ENCODE measurements at regions not wholly inside any gene's neighbourhood (a gene's known extent, or its start where the extent isn't known, plus 50 kb on each side); places are given as distances from the start of the nearest gene placed in this dataset.

DNA sequence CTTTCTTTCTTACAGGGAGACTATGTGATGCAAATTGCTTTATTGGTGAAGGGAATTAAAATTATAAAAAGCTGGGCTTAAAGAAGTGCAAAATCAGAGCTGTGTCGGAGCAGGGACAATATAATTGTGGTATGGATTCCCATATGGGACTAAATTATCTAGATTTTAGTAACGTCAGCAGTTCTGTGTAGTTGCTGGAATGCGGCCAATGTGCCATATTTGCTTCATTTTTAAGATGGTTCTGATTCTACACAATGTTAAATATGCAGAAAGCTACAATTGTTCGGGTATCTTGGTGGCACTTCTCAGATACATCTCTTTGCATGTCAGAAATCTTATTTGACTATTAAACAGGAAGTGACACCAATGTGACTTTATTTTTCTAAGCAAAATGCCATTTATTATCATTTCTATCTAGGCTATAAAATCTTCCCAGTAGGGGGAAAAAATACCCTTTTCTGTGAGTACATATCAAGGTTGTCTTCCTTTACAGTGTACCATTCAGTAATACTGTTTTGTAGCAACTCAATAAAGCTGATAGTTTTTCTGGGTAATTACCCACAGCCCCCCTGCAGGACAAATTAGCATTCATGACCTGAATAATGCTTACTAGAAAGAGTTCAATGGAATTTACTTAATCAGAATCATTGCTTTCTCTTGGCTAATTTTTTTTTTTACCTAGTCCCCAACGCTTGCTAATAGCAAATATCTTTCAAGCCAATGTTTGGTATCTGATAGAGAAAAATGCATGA, 288.3 kb upstream of the ADGRL2 start (continued):
- TF ChIP-seq, protein P1, sequence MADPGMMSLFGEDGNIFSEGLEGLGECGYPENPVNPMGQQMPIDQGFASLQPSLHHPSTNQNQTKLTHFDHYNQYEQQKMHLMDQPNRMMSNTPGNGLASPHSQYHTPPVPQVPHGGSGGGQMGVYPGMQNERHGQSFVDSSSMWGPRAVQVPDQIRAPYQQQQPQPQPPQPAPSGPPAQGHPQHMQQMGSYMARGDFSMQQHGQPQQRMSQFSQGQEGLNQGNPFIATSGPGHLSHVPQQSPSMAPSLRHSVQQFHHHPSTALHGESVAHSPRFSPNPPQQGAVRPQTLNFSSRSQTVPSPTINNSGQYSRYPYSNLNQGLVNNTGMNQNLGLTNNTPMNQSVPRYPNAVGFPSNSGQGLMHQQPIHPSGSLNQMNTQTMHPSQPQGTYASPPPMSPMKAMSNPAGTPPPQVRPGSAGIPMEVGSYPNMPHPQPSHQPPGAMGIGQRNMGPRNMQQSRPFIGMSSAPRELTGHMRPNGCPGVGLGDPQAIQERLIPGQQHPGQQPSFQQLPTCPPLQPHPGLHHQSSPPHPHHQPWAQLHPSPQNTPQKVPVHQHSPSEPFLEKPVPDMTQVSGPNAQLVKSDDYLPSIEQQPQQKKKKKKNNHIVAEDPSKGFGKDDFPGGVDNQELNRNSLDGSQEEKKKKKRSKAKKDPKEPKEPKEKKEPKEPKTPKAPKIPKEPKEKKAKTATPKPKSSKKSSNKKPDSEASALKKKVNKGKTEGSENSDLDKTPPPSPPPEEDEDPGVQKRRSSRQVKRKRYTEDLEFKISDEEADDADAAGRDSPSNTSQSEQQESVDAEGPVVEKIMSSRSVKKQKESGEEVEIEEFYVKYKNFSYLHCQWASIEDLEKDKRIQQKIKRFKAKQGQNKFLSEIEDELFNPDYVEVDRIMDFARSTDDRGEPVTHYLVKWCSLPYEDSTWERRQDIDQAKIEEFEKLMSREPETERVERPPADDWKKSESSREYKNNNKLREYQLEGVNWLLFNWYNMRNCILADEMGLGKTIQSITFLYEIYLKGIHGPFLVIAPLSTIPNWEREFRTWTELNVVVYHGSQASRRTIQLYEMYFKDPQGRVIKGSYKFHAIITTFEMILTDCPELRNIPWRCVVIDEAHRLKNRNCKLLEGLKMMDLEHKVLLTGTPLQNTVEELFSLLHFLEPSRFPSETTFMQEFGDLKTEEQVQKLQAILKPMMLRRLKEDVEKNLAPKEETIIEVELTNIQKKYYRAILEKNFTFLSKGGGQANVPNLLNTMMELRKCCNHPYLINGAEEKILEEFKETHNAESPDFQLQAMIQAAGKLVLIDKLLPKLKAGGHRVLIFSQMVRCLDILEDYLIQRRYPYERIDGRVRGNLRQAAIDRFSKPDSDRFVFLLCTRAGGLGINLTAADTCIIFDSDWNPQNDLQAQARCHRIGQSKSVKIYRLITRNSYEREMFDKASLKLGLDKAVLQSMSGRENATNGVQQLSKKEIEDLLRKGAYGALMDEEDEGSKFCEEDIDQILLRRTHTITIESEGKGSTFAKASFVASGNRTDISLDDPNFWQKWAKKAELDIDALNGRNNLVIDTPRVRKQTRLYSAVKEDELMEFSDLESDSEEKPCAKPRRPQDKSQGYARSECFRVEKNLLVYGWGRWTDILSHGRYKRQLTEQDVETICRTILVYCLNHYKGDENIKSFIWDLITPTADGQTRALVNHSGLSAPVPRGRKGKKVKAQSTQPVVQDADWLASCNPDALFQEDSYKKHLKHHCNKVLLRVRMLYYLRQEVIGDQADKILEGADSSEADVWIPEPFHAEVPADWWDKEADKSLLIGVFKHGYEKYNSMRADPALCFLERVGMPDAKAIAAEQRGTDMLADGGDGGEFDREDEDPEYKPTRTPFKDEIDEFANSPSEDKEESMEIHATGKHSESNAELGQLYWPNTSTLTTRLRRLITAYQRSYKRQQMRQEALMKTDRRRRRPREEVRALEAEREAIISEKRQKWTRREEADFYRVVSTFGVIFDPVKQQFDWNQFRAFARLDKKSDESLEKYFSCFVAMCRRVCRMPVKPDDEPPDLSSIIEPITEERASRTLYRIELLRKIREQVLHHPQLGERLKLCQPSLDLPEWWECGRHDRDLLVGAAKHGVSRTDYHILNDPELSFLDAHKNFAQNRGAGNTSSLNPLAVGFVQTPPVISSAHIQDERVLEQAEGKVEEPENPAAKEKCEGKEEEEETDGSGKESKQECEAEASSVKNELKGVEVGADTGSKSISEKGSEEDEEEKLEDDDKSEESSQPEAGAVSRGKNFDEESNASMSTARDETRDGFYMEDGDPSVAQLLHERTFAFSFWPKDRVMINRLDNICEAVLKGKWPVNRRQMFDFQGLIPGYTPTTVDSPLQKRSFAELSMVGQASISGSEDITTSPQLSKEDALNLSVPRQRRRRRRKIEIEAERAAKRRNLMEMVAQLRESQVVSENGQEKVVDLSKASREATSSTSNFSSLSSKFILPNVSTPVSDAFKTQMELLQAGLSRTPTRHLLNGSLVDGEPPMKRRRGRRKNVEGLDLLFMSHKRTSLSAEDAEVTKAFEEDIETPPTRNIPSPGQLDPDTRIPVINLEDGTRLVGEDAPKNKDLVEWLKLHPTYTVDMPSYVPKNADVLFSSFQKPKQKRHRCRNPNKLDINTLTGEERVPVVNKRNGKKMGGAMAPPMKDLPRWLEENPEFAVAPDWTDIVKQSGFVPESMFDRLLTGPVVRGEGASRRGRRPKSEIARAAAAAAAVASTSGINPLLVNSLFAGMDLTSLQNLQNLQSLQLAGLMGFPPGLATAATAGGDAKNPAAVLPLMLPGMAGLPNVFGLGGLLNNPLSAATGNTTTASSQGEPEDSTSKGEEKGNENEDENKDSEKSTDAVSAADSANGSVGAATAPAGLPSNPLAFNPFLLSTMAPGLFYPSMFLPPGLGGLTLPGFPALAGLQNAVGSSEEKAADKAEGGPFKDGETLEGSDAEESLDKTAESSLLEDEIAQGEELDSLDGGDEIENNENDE (IDR thresholded peaks at IDR 0.05; ENCODE audit: insufficient replicate concordance, low read length): no peak
- no peak for TF ChIP-seq RBBP5 (IDR thresholded peaks at IDR 0.05; ENCODE audit: borderline replicate concordance, low read depth, low read length)

All from H1 (cell line).